H1 (cell line): ENCODE measurements at regions not wholly inside any gene's neighbourhood (a gene's known extent, or its start where the extent isn't known, plus 50 kb on each side); places are given as distances from the start of the nearest gene placed in this dataset.

Experiments used
- CTCF ChIA-PET: fragments of 300-600 bp; sonication (Branson Sonifier 250); formaldehyde crosslinking; loops from one replicate; lab custom pipeline; 2021; ENCODE audit not compliant: partially characterized antibody; lab: Charles Lee
- POLR2A ChIA-PET: fragments of 300-600 bp; sonication (Branson Sonifier 250); formaldehyde crosslinking; loops from one replicate; lab custom pipeline; 2021; ENCODE audit warnings: inconsistent platforms; ENCODE audit not compliant: partially characterized antibody; lab: Charles Lee
- DNase-seq, 2 experiments: peaks; one replicate each; pipeline versions ENCODE4 v3.0.0 to v3.0.0-alpha.2; 2010 to 2022; ENCODE audit warnings: low spot score in 2 of 2, low read depth in 1 of 2, mixed read lengths in 1 of 2
- FAIRE-seq: peaks from 2 replicates; lab custom pipeline; 2011; peaks lifted over from hg19 to GRCh38; lab: Jason Lieb, UNC
- H2AFZ ChIP-seq: 2 replicates; pipeline ENCODE4 v1.8.1; 2012; ENCODE audit warnings: low read length, inconsistent platforms
- H2AK5ac ChIP-seq: 2 replicates; pipeline ENCODE4 v1.6.1; 2013; ENCODE audit warnings: low read depth, low read length
- H2BK120ac ChIP-seq: replicated peaks from 2 replicates; pipeline ENCODE3; 2013; ENCODE audit warnings: low read depth, low read length, inconsistent platforms
- H2BK12ac ChIP-seq: 2 replicates; pipeline ENCODE4 v1.6.1; 2013; ENCODE audit warnings: low read depth, low read length
- H2BK15ac ChIP-seq: 2 replicates; pipeline ENCODE4 v1.6.1; 2013; ENCODE audit warnings: low read length
- H2BK20ac ChIP-seq: 2 replicates; pipeline ENCODE4 v1.6.1; 2013; ENCODE audit warnings: low read length
- H2BK5ac ChIP-seq: 2 replicates; pipeline ENCODE4 v1.6.1; 2013; ENCODE audit warnings: low read depth, low read length
- H3K14ac ChIP-seq: 2 replicates; pipeline ENCODE4 v1.6.1; 2013; ENCODE audit warnings: inconsistent platforms; ENCODE audit not compliant: insufficient read length
- H3K18ac ChIP-seq: 2 replicates; pipeline ENCODE4 v1.6.1; 2013; ENCODE audit warnings: low read length; ENCODE audit errors: extremely low read depth
- H3K23ac ChIP-seq: 2 replicates; pipeline ENCODE4 v1.6.1; 2013; ENCODE audit warnings: inconsistent platforms; ENCODE audit not compliant: insufficient read length
- H3K23me2 ChIP-seq: 2 replicates; pipeline ENCODE4 v1.6.1; 2013; ENCODE audit warnings: low read depth, low read length
- H3K27ac ChIP-seq: 2 replicates; pipeline ENCODE4 v1.6.1; 2011; ENCODE audit warnings: low read depth, low read length, inconsistent platforms
- H3K27me3 ChIP-seq, 4 experiments: replicated peaks in 1 of 4; 1 replicate in 1 of 4; 2 replicates in 3 of 4; pipeline versions ENCODE4 v1.6.1 to v1.8.1; 2011 to 2013; ENCODE audit warnings: low read length in 3 of 4, mild to moderate bottlenecking in 3 of 4, inconsistent platforms in 2 of 4, mixed read lengths in 2 of 4, moderate library complexity in 1 of 4; ENCODE audit not compliant: control insufficient read depth in 3 of 4, insufficient read depth in 3 of 4; ENCODE audit errors: extremely low read depth in 1 of 4
- H3K36me3 ChIP-seq, 4 experiments: 2 replicates each; pipeline versions ENCODE4 v1.6.1 to v1.8.1; 2011 to 2013; ENCODE audit warnings: mild to moderate bottlenecking in 4 of 4, low read length in 3 of 4, moderate library complexity in 2 of 4, control low read depth in 1 of 4, inconsistent platforms in 1 of 4; ENCODE audit not compliant: insufficient read depth in 4 of 4, control insufficient read depth in 2 of 4
- H3K4ac ChIP-seq: replicated peaks from 2 replicates; pipeline ENCODE3; 2013; ENCODE audit warnings: low read length, low read depth, mixed read lengths, inconsistent platforms; ENCODE audit not compliant: insufficient read length
- H3K4me1 ChIP-seq, 4 experiments: replicated peaks in 1 of 4; 1 replicate in 1 of 4; 2 replicates in 3 of 4; pipeline versions ENCODE4 v1.6.1 to v1.8.1; 2011 to 2013; ENCODE audit warnings: low read length in 3 of 4, inconsistent platforms in 2 of 4, mixed read lengths in 1 of 4; ENCODE audit not compliant: insufficient read depth in 4 of 4, control insufficient read depth in 3 of 4
- H3K4me2 ChIP-seq, 2 experiments: 2 replicates each; pipeline versions ENCODE4 v1.6.1 to v1.8.1; 2011 to 2013; ENCODE audit warnings: low read depth in 2 of 2, low read length in 2 of 2, control low read depth in 1 of 2, inconsistent platforms in 1 of 2, mild to moderate bottlenecking in 1 of 2; ENCODE audit not compliant: insufficient read depth in 1 of 2
- H3K4me3 ChIP-seq, 4 experiments: fragments of 200-600, 300-600 bp in 1 of 4; sonication (generic), shearing (Covaris generic), sonication (Bioruptor Twin) in 1 of 4; 2 replicates each; pipeline versions ENCODE4 v1.5.1 to v1.8.1; 2011 to 2016; ENCODE audit warnings: low read length in 4 of 4, low read depth in 3 of 4, control low read depth in 2 of 4, inconsistent platforms in 2 of 4, mild to moderate bottlenecking in 2 of 4, mixed read lengths in 1 of 4, moderate library complexity in 1 of 4; ENCODE audit not compliant: insufficient read depth in 2 of 4; ENCODE audit errors: extremely low read depth in 1 of 4
- H3K56ac ChIP-seq: replicated peaks from 2 replicates; pipeline ENCODE3; 2013; ENCODE audit warnings: low read depth, mild to moderate bottlenecking, mixed read lengths, low read length, inconsistent platforms; ENCODE audit not compliant: insufficient read length
- H3K79me1 ChIP-seq: 2 replicates; pipeline ENCODE4 v1.6.1; 2013; ENCODE audit warnings: low read depth, low read length, control low read depth
- H3K79me2 ChIP-seq, 2 experiments: 2 replicates each; pipeline versions ENCODE4 v1.6.1 to v1.8.1; 2012 to 2013; ENCODE audit warnings: low read length in 2 of 2, mild to moderate bottlenecking in 2 of 2, inconsistent platforms in 1 of 2; ENCODE audit not compliant: insufficient read depth in 2 of 2, control insufficient read depth in 1 of 2
- H3K9ac ChIP-seq, 4 experiments: replicated peaks in 1 of 4; 1 replicate in 1 of 4; 2 replicates in 3 of 4; pipeline versions ENCODE4 v1.6.1 to v1.8.1; 2011 to 2013; ENCODE audit warnings: low read depth in 3 of 4, low read length in 3 of 4, control low read depth in 2 of 4, mild to moderate bottlenecking in 2 of 4, moderate library complexity in 2 of 4, inconsistent platforms in 1 of 4; ENCODE audit errors: extremely low read depth in 1 of 4
- H3K9me3 ChIP-seq, 2 experiments: 2 replicates each; pipeline versions ENCODE4 v1.6.1 to v1.8.1; 2012 to 2013; ENCODE audit warnings: mild to moderate bottlenecking in 2 of 2, moderate library complexity in 2 of 2, control low read depth in 1 of 2, inconsistent platforms in 1 of 2, low read depth in 1 of 2, low read length in 1 of 2, mixed read lengths in 1 of 2; ENCODE audit not compliant: insufficient read depth in 2 of 2
- H4K20me1 ChIP-seq, 2 experiments: replicated peaks in 1 of 2; 2 replicates each; pipeline versions ENCODE3 to v1.8.1; 2011 to 2013; ENCODE audit warnings: inconsistent platforms in 2 of 2, low read length in 2 of 2, mild to moderate bottlenecking in 1 of 2; ENCODE audit not compliant: insufficient read depth in 2 of 2, control insufficient read depth in 1 of 2
- H4K5ac ChIP-seq: 2 replicates; pipeline ENCODE4 v1.6.1; 2013; ENCODE audit warnings: low read length, low read depth, mixed read lengths, inconsistent platforms; ENCODE audit not compliant: insufficient read length
- H4K8ac ChIP-seq: 2 replicates; pipeline ENCODE4 v1.8.0; 2013; ENCODE audit warnings: mild to moderate bottlenecking, moderate library complexity, low read length, inconsistent platforms; ENCODE audit not compliant: insufficient read depth; ENCODE audit errors: extremely low read depth
- H4K91ac ChIP-seq: replicated peaks from 2 replicates; pipeline ENCODE3; 2013; ENCODE audit warnings: low read length, mixed read lengths, inconsistent platforms; ENCODE audit not compliant: insufficient read length
- HDAC2 ChIP-seq, 2 experiments: fragments of 300-600 bp in 1 of 2; sonication (generic) in 1 of 2; IDR thresholded peaks; 2 replicates each; pipeline ENCODE4 v1.6.1; 2011 to 2012; ENCODE audit warnings: low read depth in 2 of 2, low read length in 2 of 2, mild to moderate bottlenecking in 2 of 2, moderate library complexity in 2 of 2, borderline replicate concordance in 1 of 2, inconsistent platforms in 1 of 2
- JUN ChIP-seq: IDR thresholded peaks from 2 replicates; pipeline ENCODE4 v1.6.1; 2011; ENCODE audit warnings: low read depth, mild to moderate bottlenecking, improper control_type of control experiment, low read length
- KDM1A ChIP-seq: fragments of 200-600, 300-600 bp; sonication (generic); IDR thresholded peaks from 2 replicates; pipeline ENCODE4 v1.7.1; 2016; ENCODE audit warnings: mild to moderate bottlenecking, low read length, borderline replicate concordance
- RAD21 ChIP-seq, 2 experiments: IDR thresholded peaks in 1 of 2; conservative IDR thresholded peaks in 1 of 2; 2 replicates each; pipeline ENCODE4 v1.6.1; 2011; ENCODE audit warnings: low read depth in 2 of 2, low read length in 2 of 2, improper control_type of control experiment in 1 of 2, inconsistent platforms in 1 of 2, mild to moderate bottlenecking in 1 of 2, moderate library complexity in 1 of 2
- SIRT6 ChIP-seq: IDR thresholded peaks from one replicate; pipeline ENCODE4 v1.7.1; 2012; ENCODE audit warnings: low read length, inconsistent platforms
- SIX5 ChIP-seq: IDR thresholded peaks from 2 replicates; pipeline ENCODE4 v1.6.1; 2011; ENCODE audit warnings: mild to moderate bottlenecking, low read depth, low read length
- SRF ChIP-seq: IDR thresholded peaks from 2 replicates; pipeline ENCODE4 v1.6.1; 2011; ENCODE audit warnings: mild to moderate bottlenecking, low read depth, low read length, moderate library complexity
- TAF1 ChIP-seq: IDR thresholded peaks from 2 replicates; pipeline ENCODE4 v1.6.1; 2011; ENCODE audit warnings: mild to moderate bottlenecking, low read depth, low read length
- TAF7 ChIP-seq: optimal IDR thresholded peaks from 2 replicates; pipeline ENCODE3; 2011; ENCODE audit warnings: low read depth, mild to moderate bottlenecking, inconsistent platforms, low read length, moderate library complexity, borderline replicate concordance
- USF2 ChIP-seq: IDR thresholded peaks from 2 replicates; pipeline ENCODE4 v1.6.1; 2011; ENCODE audit warnings: low read length, improper control_type of control experiment
- YY1 ChIP-seq: IDR thresholded peaks from 2 replicates; pipeline ENCODE4 v1.6.1; 2011; ENCODE audit warnings: low read depth, mild to moderate bottlenecking, low read length
- WGBS, 2 experiments: shearing (Covaris generic) in 1 of 2; methylation state at CpG; one replicate each; pipeline versions ENCODE4 v1.1.6 to v1.1.7; 2013 to 2015; ENCODE audit warnings: low lambda C conversion rate in 2 of 2, mixed read lengths in 2 of 2, inconsistent platforms in 1 of 2, low coverage in 1 of 2, missing lambda C conversion rate in 1 of 2; ENCODE audit not compliant: insufficient replicate concordance in 2 of 2, insufficient coverage in 1 of 2, insufficient read length in 1 of 2; ENCODE audit errors: extremely low coverage in 1 of 2, missing lambda C conversion rate in 1 of 2; 5-methylcytosine and 5-hydroxymethylcytosine counted together

GRCh38 chr4:83981156-83981555, 445.2 kb downstream of the GPAT3 start:
- WGBS, 2 experiments = 87% methylated on average over 4 of the region's 4 CpGs; no CpG with 5 or more reads in 1 of the 2 experiments
- Histone ChIP-seq H3K23ac (no peak overlapping the region), H3K9me3 (no peaks in the 10 kb centered on the region), H2BK12ac (no peak overlapping the region), H3K4me2 (no peak overlapping the region), H3K36me3 (no peaks in the 10 kb centered on the region), H3K4me3 (no peak overlapping the region), H3K9ac (no peak overlapping the region), H2BK120ac (no peak overlapping the region), H3K18ac (no peak overlapping the region), H3K27ac (no peak overlapping the region), H2AFZ (no peak overlapping the region), H3K56ac (no peak overlapping the region), H3K4me1 (no peaks in the 10 kb centered on the region), H3K79me1 (no peaks in the 10 kb centered on the region), H2AK5ac (no peak overlapping the region), H4K20me1 (no peaks in the 10 kb centered on the region), H3K23me2 (no peaks in the 10 kb centered on the region), H2BK20ac (no peak overlapping the region), H3K27me3 (no peaks in the 10 kb centered on the region), H3K79me2 (no peaks in the 10 kb centered on the region), H2BK15ac (no peak overlapping the region), H4K91ac (no peak overlapping the region), H4K8ac (no peak overlapping the region), H3K4ac (no peak overlapping the region), H2BK5ac (no peak overlapping the region), H3K14ac (no peak overlapping the region), H4K5ac (no peak overlapping the region)
- ChIA-PET CTCF (no interaction called here), POLR2A (no interaction called here)
- FAIRE-seq (no peak), DNase-seq (no peak)
- TF ChIP-seq HDAC2 (IDR thresholded peaks at IDR 0.05; ENCODE audit: borderline replicate concordance in 1 of 2, low read depth in 2 of 2, low read length in 2 of 2) (no peak), USF2 (no peak), KDM1A (no peak), JUN (no peak), TAF1 (no peak), TAF7 (no peak), YY1 (no peak), SRF (no peak), RAD21 (IDR thresholded peaks at IDR 0.05 in 1 of 2, conservative IDR thresholded peaks at IDR 0.05 in 1 of 2; ENCODE audit: low read depth in 2 of 2, low read length in 2 of 2) (no peak), SIRT6 (no peak), SIX5 (no peak)
